B cell (primary cell): ENCODE measurements at regions not wholly inside any gene's neighbourhood (a gene's known extent, or its start where the extent isn't known, plus 50 kb on each side); places are given as distances from the start of the nearest gene placed in this dataset.

Experiments
- EZH2 ChIP-seq: IDR thresholded peaks from 2 replicates; pipeline ENCODE4 v1.6.1; 2012; ENCODE audit warnings: borderline replicate concordance, low read depth, mild to moderate bottlenecking, moderate library complexity, low read length; ENCODE audit not compliant: insufficient read depth, poor library complexity, severe bottlenecking
- TF ChIP-seq, protein P1 (sequence below): fragments of 200-600 bp; IDR thresholded peaks from one replicate; pipeline ENCODE4 v1.8.0; 2022; ENCODE audit warnings: antibody characterized with exemption, mild to moderate bottlenecking

DNA sequence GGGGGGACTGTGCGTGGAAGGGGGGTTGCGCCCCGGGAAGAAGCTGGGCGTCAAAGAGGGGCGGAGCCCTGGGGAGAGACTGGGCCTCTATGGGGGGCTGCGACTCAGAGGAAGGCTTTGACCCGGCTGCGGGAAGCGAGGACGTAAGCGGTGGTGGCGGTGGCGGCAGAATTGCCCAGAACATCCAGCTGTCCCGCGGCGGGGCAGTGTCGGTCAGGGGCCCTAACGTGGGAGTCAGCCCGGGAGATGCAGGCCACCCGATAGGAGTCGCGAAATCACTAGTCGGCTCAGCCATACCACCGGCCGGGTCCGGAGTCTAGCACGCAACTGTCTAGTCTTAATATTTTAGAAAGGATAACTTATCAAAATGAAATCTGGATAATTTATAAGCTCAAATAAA, 387.6 kb upstream of the EYS start:
- TF ChIP-seq, protein P1, sequence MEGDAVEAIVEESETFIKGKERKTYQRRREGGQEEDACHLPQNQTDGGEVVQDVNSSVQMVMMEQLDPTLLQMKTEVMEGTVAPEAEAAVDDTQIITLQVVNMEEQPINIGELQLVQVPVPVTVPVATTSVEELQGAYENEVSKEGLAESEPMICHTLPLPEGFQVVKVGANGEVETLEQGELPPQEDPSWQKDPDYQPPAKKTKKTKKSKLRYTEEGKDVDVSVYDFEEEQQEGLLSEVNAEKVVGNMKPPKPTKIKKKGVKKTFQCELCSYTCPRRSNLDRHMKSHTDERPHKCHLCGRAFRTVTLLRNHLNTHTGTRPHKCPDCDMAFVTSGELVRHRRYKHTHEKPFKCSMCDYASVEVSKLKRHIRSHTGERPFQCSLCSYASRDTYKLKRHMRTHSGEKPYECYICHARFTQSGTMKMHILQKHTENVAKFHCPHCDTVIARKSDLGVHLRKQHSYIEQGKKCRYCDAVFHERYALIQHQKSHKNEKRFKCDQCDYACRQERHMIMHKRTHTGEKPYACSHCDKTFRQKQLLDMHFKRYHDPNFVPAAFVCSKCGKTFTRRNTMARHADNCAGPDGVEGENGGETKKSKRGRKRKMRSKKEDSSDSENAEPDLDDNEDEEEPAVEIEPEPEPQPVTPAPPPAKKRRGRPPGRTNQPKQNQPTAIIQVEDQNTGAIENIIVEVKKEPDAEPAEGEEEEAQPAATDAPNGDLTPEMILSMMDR: no peak
- no peak for TF ChIP-seq EZH2
